WTC11 (cell line): ENCODE measurements at regions not wholly inside any gene's neighbourhood (a gene's known extent, or its start where the extent isn't known, plus 50 kb on each side); places are given as distances from the start of the nearest gene placed in this dataset.

Experiments used
- ATAC-seq: fragments of 200-7000 bp; cut with Tn5 transposase; 2 replicates; pipeline ENCODE4 v1.10.0; 2021; ENCODE audit warnings: mild to moderate bottlenecking, moderate library complexity
- CTCF ChIA-PET: fragments of 300-600 bp; sonication (Branson Sonifier 250); formaldehyde crosslinking; loops from one replicate; lab custom pipeline; 2021; ENCODE audit warnings: antibody characterized with exemption; lab: Charles Lee
- POLR2A ChIA-PET: fragments of 350-600 bp; sonication (Branson Sonifier 250); formaldehyde crosslinking; loops from one replicate; lab custom pipeline; 2021; ENCODE audit warnings: antibody characterized with exemption; lab: Charles Lee
- DNase-seq: peaks from one replicate; pipeline ENCODE4 v3.0.0; 2021; ENCODE audit warnings: low spot score
- H3K27ac Mint-ChIP-seq: 2 replicates; pipeline ENCODE4 v1.8.0; 2021; ENCODE audit warnings: mixed read lengths
- H3K27me3 Mint-ChIP-seq: 2 replicates; pipeline ENCODE4 v1.8.0; 2021; ENCODE audit warnings: low read depth, mild to moderate bottlenecking, moderate library complexity, mixed read lengths
- H3K36me3 Mint-ChIP-seq: 2 replicates; pipeline ENCODE4 v1.8.0; 2021; ENCODE audit warnings: mixed read lengths
- H3K4me1 Mint-ChIP-seq: 2 replicates; pipeline ENCODE4 v1.8.0; 2022; ENCODE audit warnings: mixed read lengths
- H3K4me3 Mint-ChIP-seq: 2 replicates; pipeline ENCODE4 v1.8.0; 2021; ENCODE audit warnings: mild to moderate bottlenecking, moderate library complexity, mixed read lengths
- H3K9me3 Mint-ChIP-seq: 2 replicates; pipeline ENCODE4 v1.8.0; 2021; ENCODE audit warnings: mixed read lengths
- ARID4B ChIP-seq: sonication (generic); formaldehyde crosslinking; IDR thresholded peaks from 2 replicates; pipeline ENCODE4 v1.8.0; 2023; ENCODE audit warnings: missing genetic modification reagents, mild to moderate bottlenecking, borderline replicate concordance
- ATF2 ChIP-seq: sonication (generic); formaldehyde crosslinking; IDR thresholded peaks from 2 replicates; pipeline ENCODE4 v1.8.1; 2022; ENCODE audit warnings: low read depth, missing genetic modification reagents, borderline replicate concordance
- ATF6 ChIP-seq: sonication (generic); formaldehyde crosslinking; IDR thresholded peaks from 2 replicates; pipeline ENCODE4 v1.8.1; 2023; ENCODE audit warnings: mild to moderate bottlenecking, missing genetic modification reagents
- CREB1 ChIP-seq: sonication (generic); formaldehyde crosslinking; IDR thresholded peaks from 2 replicates; pipeline ENCODE4 v1.8.0; 2023; ENCODE audit warnings: mild to moderate bottlenecking, missing genetic modification reagents
- E2F1 ChIP-seq: sonication (generic); formaldehyde crosslinking; IDR thresholded peaks from 2 replicates; pipeline ENCODE4 v1.8.0; 2022; ENCODE audit warnings: mild to moderate bottlenecking, missing genetic modification reagents
- E2F4 ChIP-seq: sonication (generic); formaldehyde crosslinking; IDR thresholded peaks from 2 replicates; pipeline ENCODE4 v1.8.1; 2022; ENCODE audit warnings: low read depth, mild to moderate bottlenecking, moderate library complexity, missing genetic modification reagents, borderline replicate concordance
- EMX1 ChIP-seq: fragments of 250-450 bp; sonication (Bioruptor Pico); IDR thresholded peaks from 2 replicates; pipeline ENCODE4 v1.8.0; 2021; ENCODE audit warnings: mild to moderate bottlenecking
- HMGXB4 ChIP-seq: sonication (generic); formaldehyde crosslinking; IDR thresholded peaks from 2 replicates; pipeline ENCODE4 v1.8.1; 2023; ENCODE audit warnings: mild to moderate bottlenecking, moderate library complexity, missing genetic modification reagents
- JUN ChIP-seq: sonication (generic); formaldehyde crosslinking; IDR thresholded peaks from 2 replicates; pipeline ENCODE4 v1.8.0; 2023; ENCODE audit warnings: mild to moderate bottlenecking, missing genetic modification reagents
- NR1H2 ChIP-seq: sonication (generic); formaldehyde crosslinking; IDR thresholded peaks from 2 replicates; pipeline ENCODE4 v1.9.0; 2021; ENCODE audit warnings: mild to moderate bottlenecking, moderate library complexity, missing genetic modification reagents
- PRRX2 ChIP-seq: fragments of 250-450 bp; sonication (Bioruptor Pico); IDR thresholded peaks from 2 replicates; pipeline ENCODE4 v1.8.0; 2021; ENCODE audit warnings: mild to moderate bottlenecking
- SMAD4 ChIP-seq: sonication (generic); formaldehyde crosslinking; IDR thresholded peaks from 2 replicates; pipeline ENCODE4 v1.8.0; 2022; ENCODE audit warnings: mild to moderate bottlenecking, missing genetic modification reagents
- SOX15 ChIP-seq: fragments of 250-450 bp; sonication (Bioruptor Pico); IDR thresholded peaks from 2 replicates; pipeline ENCODE4 v1.9.0; 2021; ENCODE audit warnings: mild to moderate bottlenecking
- STAT6 ChIP-seq: sonication (generic); formaldehyde crosslinking; conservative IDR thresholded peaks from 2 replicates; pipeline ENCODE4 v1.8.1; 2023; ENCODE audit warnings: mild to moderate bottlenecking, low read depth, missing genetic modification reagents, moderate library complexity
- TEAD1 ChIP-seq: sonication (generic); formaldehyde crosslinking; IDR thresholded peaks from 2 replicates; pipeline ENCODE4 v1.8.0; 2022; ENCODE audit warnings: mild to moderate bottlenecking, missing genetic modification reagents
- ZBTB43 ChIP-seq: sonication (generic); formaldehyde crosslinking; IDR thresholded peaks from 2 replicates; pipeline ENCODE4 v1.8.1; 2023; ENCODE audit warnings: mild to moderate bottlenecking, missing genetic modification reagents
- ZNF423 ChIP-seq: fragments of 250-450 bp; sonication (Bioruptor Pico); IDR thresholded peaks from 2 replicates; pipeline ENCODE4 v2.1.2; 2022; ENCODE audit warnings: mild to moderate bottlenecking, moderate library complexity
- ZNF425 ChIP-seq: fragments of 250-450 bp; sonication (Bioruptor Pico); conservative IDR thresholded peaks from 2 replicates; pipeline ENCODE4 v1.9.0; 2021; ENCODE audit warnings: mild to moderate bottlenecking

GRCh38 chr18:11501352-11501751, 108.0 kb upstream of the SLC35G4 start:
- no peaks in the 10 kb centered on the region for H3K36me3 Mint-ChIP-seq
- no peaks in the 10 kb centered on the region for H3K9me3 Mint-ChIP-seq
- no peaks in the 10 kb centered on the region for H3K4me1 Mint-ChIP-seq
- ATAC-seq, result no peak
- POLR2A ChIA-PET, result interaction anchor here (0.6 kb wide), 1 partner anchor 681 kb away, joined by 3 read pairs; no protein-coding TSS in a partner anchor
- no peak overlapping the region for H3K4me3 Mint-ChIP-seq
- TF ChIP-seq E2F1, result no peak
- TF ChIP-seq PRRX2 (CRISPR knock-in tag), result no peak
- TF ChIP-seq ATF6 (CRISPR knock-in tag), result no peak
- no peak for TF ChIP-seq EMX1 (CRISPR knock-in tag)
- TF ChIP-seq STAT6, result no peak
- no peak for TF ChIP-seq ARID4B (CRISPR knock-in tag)
- no peak for TF ChIP-seq HMGXB4 (CRISPR knock-in tag)
- no peak for TF ChIP-seq NR1H2 (CRISPR knock-in tag)
- no peak for TF ChIP-seq TEAD1 (CRISPR knock-in tag)
- no peak for TF ChIP-seq SMAD4 (CRISPR knock-in tag)
- no peak for TF ChIP-seq CREB1 (CRISPR knock-in tag)
- TF ChIP-seq ZBTB43 (CRISPR knock-in tag), result no peak
- no peak for TF ChIP-seq ZNF425 (CRISPR knock-in tag)
- TF ChIP-seq JUN (CRISPR knock-in tag), result no peak
- TF ChIP-seq E2F4 (CRISPR knock-in tag), result no peak
- TF ChIP-seq SOX15 (CRISPR knock-in tag), result no peak
- no peak for TF ChIP-seq ZNF423 (CRISPR knock-in tag)
- TF ChIP-seq ATF2, result no peak
- TF ChIP-seq, all 79 proteins: peak for 0
- DNase-seq, result no peak
- Mint-ChIP-seq H3K27ac (no peak overlapping the region), H3K27me3 (no peaks in the 10 kb centered on the region; the same call in 1 of the 2 replicates)
- CTCF ChIA-PET, result interaction anchor here (0.6 to 1.2 kb wide), 3 partner anchors 11 to 694 kb away, joined by 3 read pairs; no protein-coding TSS in a partner anchor
